SK-N-SH treated with all-trans-retinoic acid at 6 μM for 48 hours (cell line): ENCODE measurements at regions not wholly inside any gene's neighbourhood (a gene's known extent, or its start where the extent isn't known, plus 50 kb on each side); places are given as distances from the start of the nearest gene placed in this dataset.

Experiments used
- ATAC-seq: fragments of 200-7000 bp; cut with Tn5 transposase; 3 replicates; pipeline ENCODE4 v1.9.1; 2020; ENCODE audit warnings: mild to moderate bottlenecking, moderate library complexity
- ARNTL ChIP-seq: fragments of 450-650 bp; formaldehyde crosslinking; IDR thresholded peaks from 2 replicates; pipeline ENCODE4 v1.5.0; 2020; ENCODE audit warnings: low read depth, mild to moderate bottlenecking, moderate library complexity, borderline replicate concordance
- BACH2 ChIP-seq: fragments of 250-450 bp; sonication (Bioruptor Pico); IDR thresholded peaks from 2 replicates; pipeline ENCODE4 v1.9.0; 2021; ENCODE audit warnings: mild to moderate bottlenecking, borderline replicate concordance
- CREB5 ChIP-seq: fragments of 250-450 bp; sonication (Bioruptor Pico); IDR thresholded peaks from 2 replicates; pipeline ENCODE4 v1.5.1; 2020; ENCODE audit warnings: low read depth, mild to moderate bottlenecking, moderate library complexity
- CSRNP3 ChIP-seq: fragments of 250-450 bp; sonication (Bioruptor Pico); IDR thresholded peaks from 2 replicates; pipeline ENCODE4 v1.5.1; 2021; ENCODE audit warnings: mild to moderate bottlenecking, moderate library complexity
- ESRRG ChIP-seq: fragments of 250-450 bp; sonication (Bioruptor Pico); IDR thresholded peaks from 2 replicates; pipeline ENCODE4 v1.6.1; 2021; ENCODE audit warnings: mild to moderate bottlenecking
- GLIS3 ChIP-seq: fragments of 250-450 bp; sonication (Bioruptor Pico); IDR thresholded peaks from 2 replicates; pipeline ENCODE4 v1.5.0; 2020; ENCODE audit warnings: mild to moderate bottlenecking, moderate library complexity
- ISL1 ChIP-seq: fragments of 250-450 bp; sonication (Bioruptor Pico); IDR thresholded peaks from 2 replicates; pipeline ENCODE4 v2.1.2; 2022; ENCODE audit warnings: mild to moderate bottlenecking, moderate library complexity
- OSR1 ChIP-seq: fragments of 250-450 bp; sonication (Bioruptor Pico); IDR thresholded peaks from 2 replicates; pipeline ENCODE4 v1.8.0; 2022; ENCODE audit warnings: moderate library complexity, mild to moderate bottlenecking, inconsistent platforms
- POU6F1 ChIP-seq: fragments of 250-450 bp; sonication (Bioruptor Pico); IDR thresholded peaks from 2 replicates; pipeline ENCODE4 v1.8.0; 2021; ENCODE audit warnings: low read depth, mild to moderate bottlenecking, moderate library complexity, borderline replicate concordance
- RARB ChIP-seq: fragments of 250-450 bp; sonication (Bioruptor Pico); IDR thresholded peaks from 2 replicates; pipeline ENCODE4 v1.8.0; 2021; ENCODE audit warnings: mild to moderate bottlenecking, moderate library complexity
- SNAI2 ChIP-seq: fragments of 250-450 bp; sonication (Bioruptor Pico); IDR thresholded peaks from 2 replicates; pipeline ENCODE4 v1.5.0; 2020; ENCODE audit warnings: mild to moderate bottlenecking, moderate library complexity
- TCF4 ChIP-seq: fragments of 250-450 bp; sonication (Bioruptor Pico); IDR thresholded peaks from 2 replicates; pipeline ENCODE4 v1.8.0; 2021; ENCODE audit warnings: mild to moderate bottlenecking, moderate library complexity, borderline replicate concordance
- TOX ChIP-seq: fragments of 250-450 bp; sonication (Bioruptor Pico); IDR thresholded peaks from 2 replicates; pipeline ENCODE4 v1.8.0; 2021; ENCODE audit warnings: mild to moderate bottlenecking, moderate library complexity, borderline replicate concordance
- TSHZ2 ChIP-seq: fragments of 250-450 bp; sonication (Bioruptor Pico); IDR thresholded peaks from 2 replicates; pipeline ENCODE4 v1.5.0; 2020; ENCODE audit warnings: mild to moderate bottlenecking, moderate library complexity
- ZC3H10 ChIP-seq: fragments of 250-450 bp; sonication (Bioruptor Pico); IDR thresholded peaks from 2 replicates; pipeline ENCODE4 v1.5.1; 2021; ENCODE audit warnings: mild to moderate bottlenecking, moderate library complexity
- ZFP3 ChIP-seq: fragments of 250-450 bp; sonication (Bioruptor Pico); IDR thresholded peaks from 2 replicates; pipeline ENCODE4 v1.5.0; 2020; ENCODE audit warnings: mild to moderate bottlenecking, moderate library complexity
- ZFP30 ChIP-seq: fragments of 450-650 bp; formaldehyde crosslinking; IDR thresholded peaks from 2 replicates; pipeline ENCODE4 v1.5.0; 2022; ENCODE audit warnings: mild to moderate bottlenecking, moderate library complexity
- ZNF565 ChIP-seq: fragments of 450-650 bp; formaldehyde crosslinking; conservative IDR thresholded peaks from 2 replicates; pipeline ENCODE4 v1.5.0; 2020; ENCODE audit warnings: low read depth, mild to moderate bottlenecking, moderate library complexity
- ZNF70 ChIP-seq: fragments of 450-650 bp; formaldehyde crosslinking; IDR thresholded peaks from 2 replicates; pipeline ENCODE4 v1.5.0; 2020; ENCODE audit warnings: mild to moderate bottlenecking, moderate library complexity
- ZNF8 ChIP-seq: fragments of 450-650 bp; formaldehyde crosslinking; IDR thresholded peaks from 2 replicates; pipeline ENCODE4 v1.5.0; 2020; ENCODE audit warnings: mild to moderate bottlenecking, moderate library complexity

GRCh38 chr2:199591826-199592225 is 134.1 kb upstream of the SATB2 start (continued):
- TF ChIP-seq CREB5 (CRISPR knock-in tag) = no peak
- no peak for TF ChIP-seq BACH2 (CRISPR knock-in tag)
- TF ChIP-seq ZC3H10 (CRISPR knock-in tag) = no peak
- TF ChIP-seq GLIS3 (CRISPR knock-in tag) = no peak

- no peak for ATAC-seq
- no peak for TF ChIP-seq OSR1
- no peak for TF ChIP-seq TSHZ2 (CRISPR knock-in tag)
- no peak for TF ChIP-seq CREB5 (CRISPR knock-in tag)
- TF ChIP-seq ZFP30 (CRISPR knock-in tag) = no peak
- TF ChIP-seq ARNTL (CRISPR knock-in tag) = no peak
- no peak for TF ChIP-seq ISL1 (CRISPR knock-in tag)
- TF ChIP-seq ZC3H10 (CRISPR knock-in tag) = no peak
- TF ChIP-seq RARB (CRISPR knock-in tag) = no peak
- TF ChIP-seq ZFP3 (CRISPR knock-in tag) = no peak
- no peak for TF ChIP-seq ZNF70
- no peak for TF ChIP-seq SNAI2 (CRISPR knock-in tag)
- TF ChIP-seq TCF4 (CRISPR knock-in tag) = no peak
- no peak for TF ChIP-seq GLIS3 (CRISPR knock-in tag)
Observed at GRCh38 chr2:199590321-199591203, 132.8 kb upstream of the SATB2 start.

GRCh38 chr2:199589306-199589705 is 131.6 kb upstream of the SATB2 start:
- TF ChIP-seq ZFP3 (CRISPR knock-in tag) (no peak), POU6F1 (CRISPR knock-in tag) (no peak), OSR1 (no peak), CSRNP3 (CRISPR knock-in tag) (no peak)
- no peak for ATAC-seq

GRCh38 chr2:199588054-199588453 is 130.3 kb upstream of the SATB2 start:
- ATAC-seq = no peak
- no peak for TF ChIP-seq TCF4 (CRISPR knock-in tag)
- no peak for TF ChIP-seq ESRRG
- no peak for TF ChIP-seq ZC3H10 (CRISPR knock-in tag)
- TF ChIP-seq OSR1 = no peak
- no peak for TF ChIP-seq BACH2 (CRISPR knock-in tag)
- no peak for TF ChIP-seq TSHZ2 (CRISPR knock-in tag)
- no peak for TF ChIP-seq TOX
- no peak for TF ChIP-seq ZNF70
- no peak for TF ChIP-seq ZNF565 (CRISPR knock-in tag)
- no peak for TF ChIP-seq CREB5 (CRISPR knock-in tag)
- no peak for TF ChIP-seq CSRNP3 (CRISPR knock-in tag)
- TF ChIP-seq ZNF8 (CRISPR knock-in tag) = no peak
